ENCODE measurements at regions not wholly inside any gene's neighbourhood (a gene's known extent, or its start where the extent isn't known, plus 50 kb on each side); places are given as distances from the start of the nearest gene placed in this dataset.

- TF ChIP-seq, protein P1, sequence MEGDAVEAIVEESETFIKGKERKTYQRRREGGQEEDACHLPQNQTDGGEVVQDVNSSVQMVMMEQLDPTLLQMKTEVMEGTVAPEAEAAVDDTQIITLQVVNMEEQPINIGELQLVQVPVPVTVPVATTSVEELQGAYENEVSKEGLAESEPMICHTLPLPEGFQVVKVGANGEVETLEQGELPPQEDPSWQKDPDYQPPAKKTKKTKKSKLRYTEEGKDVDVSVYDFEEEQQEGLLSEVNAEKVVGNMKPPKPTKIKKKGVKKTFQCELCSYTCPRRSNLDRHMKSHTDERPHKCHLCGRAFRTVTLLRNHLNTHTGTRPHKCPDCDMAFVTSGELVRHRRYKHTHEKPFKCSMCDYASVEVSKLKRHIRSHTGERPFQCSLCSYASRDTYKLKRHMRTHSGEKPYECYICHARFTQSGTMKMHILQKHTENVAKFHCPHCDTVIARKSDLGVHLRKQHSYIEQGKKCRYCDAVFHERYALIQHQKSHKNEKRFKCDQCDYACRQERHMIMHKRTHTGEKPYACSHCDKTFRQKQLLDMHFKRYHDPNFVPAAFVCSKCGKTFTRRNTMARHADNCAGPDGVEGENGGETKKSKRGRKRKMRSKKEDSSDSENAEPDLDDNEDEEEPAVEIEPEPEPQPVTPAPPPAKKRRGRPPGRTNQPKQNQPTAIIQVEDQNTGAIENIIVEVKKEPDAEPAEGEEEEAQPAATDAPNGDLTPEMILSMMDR (tag by site-specific recombination; IDR thresholded peaks at IDR 0.05) = no peak
- TF ChIP-seq ZNF449 (tag by site-specific recombination; IDR thresholded peaks at IDR 0.05) (no peak), ZNF266 (tag by site-specific recombination; IDR thresholded peaks at IDR 0.05; ENCODE audit: low read depth) (no peak), TRIM28 (IDR thresholded peaks at IDR 0.05; ENCODE audit: borderline replicate concordance, low read length) (no peak), ZNF24 (tag by site-specific recombination; IDR thresholded peaks at IDR 0.05) (no peak), ZBTB21 (tag by site-specific recombination; IDR thresholded peaks at IDR 0.05) (no peak), PRDM2 (tag by site-specific recombination; IDR thresholded peaks at IDR 0.05; ENCODE audit: borderline replicate concordance) (no peak), ZNF391 (tag by site-specific recombination; IDR thresholded peaks at IDR 0.05; ENCODE audit: borderline replicate concordance, low read depth) (no peak), ZNF701 (tag by site-specific recombination; IDR thresholded peaks at IDR 0.05) (no peak), ZNF610 (tag by site-specific recombination; IDR thresholded peaks at IDR 0.05; ENCODE audit: borderline replicate concordance) (no peak), GLI2 (tag by site-specific recombination; IDR thresholded peaks at IDR 0.05; ENCODE audit: borderline replicate concordance, low read depth) (no peak), ZNF747 (tag by site-specific recombination; IDR thresholded peaks at IDR 0.05) (no peak), ZNF623 (tag by site-specific recombination; IDR thresholded peaks at IDR 0.05) (no peak), ZNF544 (tag by site-specific recombination; IDR thresholded peaks at IDR 0.05) (no peak), ZNF510 (tag by site-specific recombination; IDR thresholded peaks at IDR 0.05; ENCODE audit: insufficient replicate concordance) (no peak), ZSCAN30 (tag by site-specific recombination; IDR thresholded peaks at IDR 0.05) (no peak), HOXD13 (CRISPR knock-in tag; IDR thresholded peaks at IDR 0.05; ENCODE audit: borderline replicate concordance) (no peak)
- TF ChIP-seq, protein P2, sequence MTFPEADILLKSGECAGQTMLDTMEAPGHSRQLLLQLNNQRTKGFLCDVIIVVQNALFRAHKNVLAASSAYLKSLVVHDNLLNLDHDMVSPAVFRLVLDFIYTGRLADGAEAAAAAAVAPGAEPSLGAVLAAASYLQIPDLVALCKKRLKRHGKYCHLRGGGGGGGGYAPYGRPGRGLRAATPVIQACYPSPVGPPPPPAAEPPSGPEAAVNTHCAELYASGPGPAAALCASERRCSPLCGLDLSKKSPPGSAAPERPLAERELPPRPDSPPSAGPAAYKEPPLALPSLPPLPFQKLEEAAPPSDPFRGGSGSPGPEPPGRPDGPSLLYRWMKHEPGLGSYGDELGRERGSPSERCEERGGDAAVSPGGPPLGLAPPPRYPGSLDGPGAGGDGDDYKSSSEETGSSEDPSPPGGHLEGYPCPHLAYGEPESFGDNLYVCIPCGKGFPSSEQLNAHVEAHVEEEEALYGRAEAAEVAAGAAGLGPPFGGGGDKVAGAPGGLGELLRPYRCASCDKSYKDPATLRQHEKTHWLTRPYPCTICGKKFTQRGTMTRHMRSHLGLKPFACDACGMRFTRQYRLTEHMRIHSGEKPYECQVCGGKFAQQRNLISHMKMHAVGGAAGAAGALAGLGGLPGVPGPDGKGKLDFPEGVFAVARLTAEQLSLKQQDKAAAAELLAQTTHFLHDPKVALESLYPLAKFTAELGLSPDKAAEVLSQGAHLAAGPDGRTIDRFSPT (tag by site-specific recombination; IDR thresholded peaks at IDR 0.05) = no peak
- TF ChIP-seq, protein P3, sequence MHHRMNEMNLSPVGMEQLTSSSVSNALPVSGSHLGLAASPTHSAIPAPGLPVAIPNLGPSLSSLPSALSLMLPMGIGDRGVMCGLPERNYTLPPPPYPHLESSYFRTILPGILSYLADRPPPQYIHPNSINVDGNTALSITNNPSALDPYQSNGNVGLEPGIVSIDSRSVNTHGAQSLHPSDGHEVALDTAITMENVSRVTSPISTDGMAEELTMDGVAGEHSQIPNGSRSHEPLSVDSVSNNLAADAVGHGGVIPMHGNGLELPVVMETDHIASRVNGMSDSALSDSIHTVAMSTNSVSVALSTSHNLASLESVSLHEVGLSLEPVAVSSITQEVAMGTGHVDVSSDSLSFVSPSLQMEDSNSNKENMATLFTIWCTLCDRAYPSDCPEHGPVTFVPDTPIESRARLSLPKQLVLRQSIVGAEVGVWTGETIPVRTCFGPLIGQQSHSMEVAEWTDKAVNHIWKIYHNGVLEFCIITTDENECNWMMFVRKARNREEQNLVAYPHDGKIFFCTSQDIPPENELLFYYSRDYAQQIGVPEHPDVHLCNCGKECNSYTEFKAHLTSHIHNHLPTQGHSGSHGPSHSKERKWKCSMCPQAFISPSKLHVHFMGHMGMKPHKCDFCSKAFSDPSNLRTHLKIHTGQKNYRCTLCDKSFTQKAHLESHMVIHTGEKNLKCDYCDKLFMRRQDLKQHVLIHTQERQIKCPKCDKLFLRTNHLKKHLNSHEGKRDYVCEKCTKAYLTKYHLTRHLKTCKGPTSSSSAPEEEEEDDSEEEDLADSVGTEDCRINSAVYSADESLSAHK (tag by site-specific recombination; IDR thresholded peaks at IDR 0.05) = no peak
- ChIA-PET CTCF (interaction anchor here (0.6 kb wide), 1 partner anchor 950 kb away, joined by 3 read pairs; no protein-coding TSS in a partner anchor), POLR2A (no interaction called here)
- no peak overlapping the region for H3K27ac ChIP-seq (ENCODE audit: extremely low read depth, low read depth, low read length)
- no peaks in the 10 kb centered on the region for H3K4me1 ChIP-seq (ENCODE audit: control insufficient read depth, insufficient read depth, low read length)
- no peaks in the 10 kb centered on the region for H3K9me3 ChIP-seq (ENCODE audit: control insufficient read depth, insufficient read depth, low read depth, low read length)
- H3K4me3 ChIP-seq (ENCODE audit: low read depth, low read length) = no peak overlapping the region
- no peaks in the 10 kb centered on the region for H3K36me3 ChIP-seq (ENCODE audit: control insufficient read depth in 2 of 2, insufficient read depth in 1 of 2, low read length in 2 of 2)
These were observed 247.9 kb downstream of the PPP1R2C start for GRCh38 chrX:42530027-42530426.

Measured in HEK293 (cell line).